Transverse colon (tissue), 4 donors: ENCODE measurements at regions not wholly inside any gene's neighbourhood (a gene's known extent, or its start where the extent isn't known, plus 50 kb on each side); places are given as distances from the start of the nearest gene placed in this dataset.

Source experiments
- CTCF ChIP-seq, 5 experiments: fragments of 200-600 bp in 3 of 5; fragments of 450-650 bp in 2 of 5; sonication (generic) in 3 of 5; IDR thresholded peaks; 1 replicate in 2 of 5; 2 replicates in 3 of 5; pipeline ENCODE4 v1.5.1; 2016 to 2017; ENCODE audit warnings: antibody characterized with exemption in 5 of 5, inconsistent platforms in 3 of 5, mild to moderate bottlenecking in 2 of 5, moderate library complexity in 1 of 5
- POLR2A ChIP-seq: fragments of 450-650 bp; IDR thresholded peaks from one replicate; pipeline ENCODE4 v1.6.1; 2016; ENCODE audit warnings: antibody characterized with exemption, mild to moderate bottlenecking, moderate library complexity
- POLR2AphosphoS5 ChIP-seq, 3 donors: sonication (generic); formaldehyde crosslinking; IDR thresholded peaks; one replicate each; pipeline ENCODE4 v1.6.1; 2016; ENCODE audit warnings: antibody characterized with exemption in 3 of 3

- TF ChIP-seq CTCF (IDR thresholded peaks at IDR 0.05) (no peak), POLR2A (no peak), POLR2AphosphoS5 (IDR thresholded peaks at IDR 0.05) (no peak)
Measured at GRCh38 chr1:115534106-115534505, 107.7 kb upstream of the VANGL1 start.
